Stimulated activated memory B cell treated with anti-CD40 and anti-IgM and Interleukin-4, amounts not matched to agents 10 μg/mL and 1 μg/mL and 100 μg/mL, for 72 hours (primary cell): ENCODE measurements at regions not wholly inside any gene's neighbourhood (a gene's known extent, or its start where the extent isn't known, plus 50 kb on each side); places are given as distances from the start of the nearest gene placed in this dataset.

Source experiments
- ATAC-seq: fragments of 150-1000 bp; cut with Tn5 transposase; 2 replicates; pipeline ENCODE4 v1.10.0; 2021
- H3K27ac Mint-ChIP-seq: one replicate; pipeline ENCODE4 v1.8.0; 2022; ENCODE audit warnings: mild to moderate bottlenecking, mixed read lengths
- H3K27me3 Mint-ChIP-seq: one replicate; pipeline ENCODE4 v1.8.0; 2022; ENCODE audit warnings: mixed read lengths
- H3K36me3 Mint-ChIP-seq: one replicate; pipeline ENCODE4 v1.8.0; 2022; ENCODE audit warnings: mixed read lengths
- H3K4me1 Mint-ChIP-seq: one replicate; pipeline ENCODE4 v1.8.0; 2022; ENCODE audit warnings: mixed read lengths
- H3K4me3 Mint-ChIP-seq: one replicate; pipeline ENCODE4 v1.8.0; 2022; ENCODE audit warnings: mild to moderate bottlenecking, moderate library complexity, mixed read lengths
- H3K9me3 Mint-ChIP-seq: one replicate; pipeline ENCODE4 v1.8.0; 2022; ENCODE audit warnings: mixed read lengths

DNA sequence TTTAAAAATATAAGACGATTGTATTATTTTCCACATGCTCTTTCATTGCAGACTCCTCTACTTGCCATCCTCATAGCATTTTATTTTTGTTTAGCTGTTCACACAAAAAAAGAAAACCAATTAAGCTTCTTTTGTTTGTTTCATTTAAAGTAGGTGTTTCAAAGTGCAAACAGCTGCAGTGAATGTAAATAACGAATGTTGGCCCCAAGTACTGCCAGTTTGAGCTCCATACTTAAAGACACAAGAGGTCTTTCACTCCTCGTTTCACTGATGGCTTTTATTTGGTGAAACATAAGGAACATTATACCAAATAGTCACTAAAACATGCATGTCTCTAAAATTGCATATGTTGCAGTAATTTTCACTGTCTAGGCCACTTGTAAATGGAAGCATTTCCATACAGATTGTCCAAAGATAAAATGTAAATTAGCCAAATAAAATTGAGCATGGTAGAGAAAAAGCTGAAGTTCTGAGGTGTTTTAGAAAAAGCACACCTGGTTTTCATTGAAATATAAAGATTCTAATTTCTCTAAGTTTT lies 253.4 kb downstream of the TMX3 start:
- no peaks in the 10 kb centered on the region for H3K4me1 Mint-ChIP-seq
- no peaks in the 10 kb centered on the region for H3K27me3 Mint-ChIP-seq
- no peak for ATAC-seq
- no peak overlapping the region for H3K4me3 Mint-ChIP-seq
- no peak overlapping the region for H3K27ac Mint-ChIP-seq
- no peaks in the 10 kb centered on the region for H3K9me3 Mint-ChIP-seq
- no peaks in the 10 kb centered on the region for H3K36me3 Mint-ChIP-seq

DNA sequence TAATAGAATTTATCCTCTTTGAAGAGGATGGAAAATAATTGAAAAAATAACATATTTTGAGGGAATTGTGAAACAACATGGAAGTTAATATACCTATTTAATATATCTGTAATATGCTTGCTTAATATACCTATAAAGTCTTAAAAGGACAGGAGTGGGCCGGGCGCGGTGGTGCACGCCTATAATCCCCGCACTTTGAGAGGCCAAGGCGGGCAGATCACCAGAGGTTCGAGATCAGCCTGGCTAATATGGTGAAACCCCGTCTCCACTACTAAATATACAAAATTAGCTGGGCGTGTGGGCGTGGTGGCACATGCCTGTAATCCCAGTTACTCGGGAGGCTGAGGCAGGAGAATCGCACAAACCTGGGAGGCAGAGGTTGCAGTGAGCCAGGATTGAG lies 254.9 kb downstream of the TMX3 start:
- Mint-ChIP-seq H3K4me3 (no peak overlapping the region), H3K36me3 (no peaks in the 10 kb centered on the region), H3K27me3 (no peaks in the 10 kb centered on the region), H3K4me1 (no peaks in the 10 kb centered on the region), H3K9me3 (no peaks in the 10 kb centered on the region), H3K27ac (no peak overlapping the region)
- ATAC-seq, result no peak

DNA sequence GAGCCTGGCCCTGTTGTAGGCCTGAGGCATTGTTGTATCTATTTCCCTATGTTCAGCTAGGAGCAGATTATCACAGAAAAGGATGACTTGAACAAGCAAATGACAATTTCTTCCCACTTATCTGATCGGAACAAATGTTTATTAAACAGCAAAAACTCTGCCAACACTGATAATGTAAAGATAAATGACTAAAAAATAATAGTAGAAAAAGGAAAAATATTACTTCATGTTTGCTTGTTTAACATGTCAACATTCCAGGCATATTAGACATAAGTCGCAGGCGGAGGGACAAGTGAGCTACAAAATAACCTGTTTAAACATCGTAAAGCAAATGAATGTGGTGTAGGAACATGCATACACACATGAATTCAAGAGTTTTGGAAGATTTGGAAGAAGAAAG lies 257.9 kb downstream of the TMX3 start:
- Mint-ChIP-seq H3K9me3 (no peaks in the 10 kb centered on the region), H3K36me3 (no peaks in the 10 kb centered on the region), H3K4me1 (no peaks in the 10 kb centered on the region), H3K4me3 (no peak overlapping the region), H3K27me3 (no peaks in the 10 kb centered on the region), H3K27ac (no peak overlapping the region)
- no peak for ATAC-seq

DNA sequence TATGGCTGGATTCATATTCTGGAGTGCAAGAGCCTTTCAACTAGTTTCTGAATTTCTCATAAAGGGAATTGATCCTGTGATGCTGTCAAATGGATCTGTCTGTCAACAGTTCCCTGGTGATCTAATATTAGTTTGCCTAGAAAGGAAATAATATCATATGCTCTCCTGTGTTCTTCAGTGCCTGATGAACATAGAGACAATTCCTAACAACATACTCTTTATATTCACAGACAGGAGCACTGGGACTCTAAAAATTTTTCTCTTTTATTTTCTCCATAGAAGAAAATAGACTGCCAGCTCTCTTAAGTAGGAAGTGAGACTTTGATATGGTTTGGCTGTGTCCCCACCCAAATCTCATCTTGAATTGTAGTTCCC lies 259.7 kb downstream of the TMX3 start:
- H3K4me1 Mint-ChIP-seq, result no peaks in the 10 kb centered on the region
- H3K36me3 Mint-ChIP-seq, result no peaks in the 10 kb centered on the region
- ATAC-seq, result no peak
- no peaks in the 10 kb centered on the region for H3K27me3 Mint-ChIP-seq
- H3K27ac Mint-ChIP-seq, result no peak overlapping the region
- H3K4me3 Mint-ChIP-seq, result no peak overlapping the region
- H3K9me3 Mint-ChIP-seq, result no peaks in the 10 kb centered on the region

DNA sequence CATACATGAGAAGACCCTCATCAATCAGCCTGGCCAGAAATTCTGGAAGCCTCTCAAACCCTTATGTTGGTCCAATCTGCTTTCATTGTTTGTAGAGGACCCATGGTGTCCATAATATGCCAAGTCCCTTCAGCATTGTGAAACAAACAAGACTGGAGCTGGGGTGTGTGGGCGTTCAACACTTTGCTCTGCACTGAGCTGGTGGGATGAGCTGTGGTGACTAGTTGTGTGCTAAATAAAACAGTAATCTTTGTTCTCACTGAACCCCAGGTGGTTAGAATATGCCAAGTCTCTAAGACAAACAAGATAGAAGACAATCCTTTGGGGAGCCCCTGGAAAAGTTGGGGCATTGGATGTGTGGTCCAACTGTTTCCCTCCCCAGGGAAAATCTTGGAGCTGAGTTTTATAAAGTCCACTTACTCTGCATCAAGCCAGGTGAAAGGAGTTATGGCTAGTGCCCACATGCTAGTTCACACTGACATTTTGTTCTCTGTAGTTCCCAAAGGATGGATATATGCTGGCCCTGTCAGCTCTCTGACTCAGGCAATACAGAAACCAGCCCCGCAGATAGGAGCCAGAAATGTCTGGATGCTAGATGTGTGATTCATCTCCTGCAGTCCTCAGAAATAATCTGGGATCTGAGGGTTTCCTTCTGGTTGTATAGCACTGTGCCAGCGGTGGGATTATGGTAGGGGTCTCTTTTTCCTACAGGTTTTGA lies 260.2 kb downstream of the TMX3 start:
- no peak overlapping the region for H3K4me3 Mint-ChIP-seq
- no peak for ATAC-seq
- no peaks in the 10 kb centered on the region for H3K4me1 Mint-ChIP-seq
- no peaks in the 10 kb centered on the region for H3K9me3 Mint-ChIP-seq
- no peaks in the 10 kb centered on the region for H3K27me3 Mint-ChIP-seq
- H3K36me3 Mint-ChIP-seq, result no peaks in the 10 kb centered on the region
- H3K27ac Mint-ChIP-seq, result no peak overlapping the region

DNA sequence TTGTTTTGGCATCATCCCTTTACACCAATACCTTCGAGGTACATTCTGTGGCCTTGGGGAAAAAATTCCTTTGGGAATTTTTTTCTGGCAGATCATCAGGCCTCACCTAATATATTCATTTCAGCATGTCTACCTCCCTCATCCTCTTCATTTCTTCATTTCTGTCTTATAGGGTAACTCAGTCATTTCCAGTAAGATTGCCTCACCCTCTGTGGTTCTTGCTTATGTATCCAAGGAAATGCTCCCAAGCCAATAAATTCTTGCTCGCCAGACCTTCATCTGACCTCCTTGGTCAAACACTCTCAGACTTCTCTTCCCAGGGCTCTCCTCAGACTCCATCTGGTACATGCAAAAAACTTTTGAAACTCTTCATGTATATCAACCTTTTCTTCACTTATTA lies 265.6 kb downstream of the TMX3 start:
- no peaks in the 10 kb centered on the region for H3K27me3 Mint-ChIP-seq
- H3K36me3 Mint-ChIP-seq, result no peaks in the 10 kb centered on the region
- no peak for ATAC-seq
- no peak overlapping the region for H3K27ac Mint-ChIP-seq
- no peaks in the 10 kb centered on the region for H3K4me1 Mint-ChIP-seq
- H3K9me3 Mint-ChIP-seq, result peaks cover 7% of the 10 kb centered on the region
- H3K4me3 Mint-ChIP-seq, result no peak overlapping the region

DNA sequence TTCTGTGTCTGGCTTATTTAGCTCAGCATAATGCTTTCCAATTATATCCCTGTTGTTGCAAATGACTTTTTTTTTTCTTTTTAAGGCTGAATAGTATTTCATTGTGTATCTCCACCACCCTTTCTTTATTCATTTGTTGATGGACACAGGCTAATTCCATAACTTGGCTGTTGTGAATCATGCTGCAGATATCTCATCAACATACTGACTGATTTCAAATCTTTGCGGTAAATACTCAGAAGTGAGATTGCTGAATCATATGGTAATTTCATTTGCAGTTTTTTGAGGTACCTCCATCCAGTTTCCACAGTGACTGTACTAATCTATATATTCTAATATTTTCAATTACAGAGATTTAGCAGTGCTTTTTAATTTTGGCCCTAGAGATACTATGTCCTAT lies 266.2 kb downstream of the TMX3 start:
- no peak overlapping the region for H3K27ac Mint-ChIP-seq
- no peaks in the 10 kb centered on the region for H3K36me3 Mint-ChIP-seq
- peaks cover 7% of the 10 kb centered on the region for H3K9me3 Mint-ChIP-seq
- ATAC-seq, result no peak
- H3K4me3 Mint-ChIP-seq, result no peak overlapping the region
- no peaks in the 10 kb centered on the region for H3K4me1 Mint-ChIP-seq
- H3K27me3 Mint-ChIP-seq, result no peaks in the 10 kb centered on the region

DNA sequence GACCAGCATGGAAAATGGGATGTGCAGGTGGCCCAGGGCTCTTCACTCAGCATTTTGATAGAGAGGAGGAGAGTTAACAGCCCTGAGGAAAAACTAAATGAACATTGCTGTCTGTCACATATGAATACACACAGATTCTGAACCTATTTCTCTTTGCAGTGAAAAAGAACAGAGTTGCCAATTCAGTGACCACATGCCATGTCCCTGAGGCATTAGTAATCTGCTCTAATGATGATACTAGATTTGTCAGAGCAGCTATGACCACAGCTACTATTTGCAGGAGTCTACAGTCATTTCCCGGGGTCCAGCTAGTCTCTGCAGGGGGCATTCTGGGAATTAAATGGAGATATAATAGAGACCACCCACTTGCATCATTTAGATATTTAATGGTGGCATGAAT lies 267.6 kb downstream of the TMX3 start:
- ATAC-seq, result no peak
- Mint-ChIP-seq H3K27me3 (no peaks in the 10 kb centered on the region), H3K4me1 (no peaks in the 10 kb centered on the region), H3K4me3 (no peak overlapping the region), H3K9me3 (peaks cover 7% of the 10 kb centered on the region), H3K27ac (no peak overlapping the region), H3K36me3 (no peaks in the 10 kb centered on the region)

DNA sequence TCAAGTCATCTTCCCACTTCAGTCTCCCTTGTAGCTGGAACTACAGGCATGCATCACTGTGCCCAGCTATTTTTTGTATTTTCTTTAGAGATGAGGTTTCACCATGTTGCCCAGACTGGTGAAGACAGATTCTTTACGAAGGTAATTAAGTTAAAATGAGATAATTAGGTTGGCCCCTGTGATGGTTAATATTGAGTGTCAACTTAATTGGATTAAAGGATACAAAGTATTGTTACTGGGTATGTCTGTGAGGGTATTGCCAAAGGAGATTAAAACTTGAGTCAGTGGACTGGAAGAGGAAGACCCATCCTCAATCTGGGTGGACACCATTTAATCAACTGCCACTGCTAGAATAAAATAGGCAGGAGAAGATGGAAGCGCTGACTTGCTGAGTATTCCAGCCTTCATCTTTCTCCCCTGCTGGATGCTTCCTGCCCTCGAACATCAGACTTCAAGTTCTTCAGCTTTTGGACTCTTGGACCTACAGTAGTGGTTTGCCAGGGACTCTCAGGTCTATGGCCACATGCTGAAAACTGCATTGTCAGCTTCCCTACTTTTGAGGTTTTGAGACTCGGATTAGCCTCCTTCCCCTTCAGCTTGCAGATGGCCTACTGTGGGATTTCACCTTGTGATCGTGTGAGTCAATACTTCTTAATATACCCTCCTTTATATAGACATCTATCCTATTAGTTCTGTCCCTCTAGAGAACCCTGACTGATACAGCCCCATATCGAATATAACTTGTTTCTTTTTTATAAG lies 269.1 kb downstream of the TMX3 start:
- no peak for ATAC-seq

DNA sequence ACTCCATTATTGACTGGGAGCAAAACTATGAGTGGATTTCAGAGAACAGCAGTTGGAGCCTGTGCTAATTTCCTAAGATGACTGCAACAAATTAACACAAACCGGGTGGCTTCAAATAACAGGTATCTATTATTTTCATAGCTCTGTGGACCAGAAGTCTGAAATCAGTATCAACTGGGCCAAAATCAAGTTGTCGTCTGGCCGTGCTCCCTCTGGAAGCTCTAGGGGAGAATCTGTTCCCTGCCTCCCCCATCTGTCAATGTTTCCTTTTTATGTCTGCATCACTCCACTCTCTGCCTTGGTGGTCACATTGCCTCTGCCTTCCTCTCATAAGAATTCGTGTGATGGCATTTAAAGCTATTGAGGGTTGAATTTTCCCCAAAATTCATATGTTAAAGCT lies 269.8 kb downstream of the TMX3 start:
- Mint-ChIP-seq H3K27ac (no peak overlapping the region), H3K36me3 (no peaks in the 10 kb centered on the region), H3K4me3 (no peak overlapping the region), H3K27me3 (no peaks in the 10 kb centered on the region), H3K4me1 (no peaks in the 10 kb centered on the region), H3K9me3 (peaks cover 7% of the 10 kb centered on the region)
- ATAC-seq, result no peak

More for the DNA sequence above, 269.1 kb downstream of the TMX3 start:
- Mint-ChIP-seq H3K9me3 (peaks cover 7% of the 10 kb centered on the region), H3K27me3 (no peaks in the 10 kb centered on the region), H3K36me3 (no peaks in the 10 kb centered on the region), H3K4me1 (no peaks in the 10 kb centered on the region), H3K27ac (no peak overlapping the region), H3K4me3 (no peak overlapping the region)

DNA sequence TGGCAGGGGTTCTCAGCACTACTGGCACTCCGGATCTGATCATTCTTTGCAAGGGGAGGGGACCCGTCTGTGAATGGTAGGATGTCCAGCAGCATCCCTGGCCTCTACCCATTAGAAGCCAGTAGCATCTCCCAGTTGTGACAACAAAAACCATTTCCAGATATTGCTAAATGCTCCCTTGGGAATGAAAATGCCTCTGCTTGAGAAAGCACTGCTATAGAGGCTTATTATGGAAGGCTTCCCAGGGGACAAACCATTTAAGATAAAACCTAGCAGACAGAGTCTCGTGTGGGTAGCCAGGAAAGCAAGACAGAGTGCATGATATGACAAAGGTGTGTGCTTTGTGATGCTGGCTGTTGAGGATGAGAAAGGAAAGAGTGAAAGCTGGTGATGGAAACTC lies 273.7 kb downstream of the TMX3 start:
- Mint-ChIP-seq H3K27ac (no peak overlapping the region), H3K27me3 (no peaks in the 10 kb centered on the region), H3K9me3 (peaks cover 11% of the 10 kb centered on the region), H3K36me3 (no peaks in the 10 kb centered on the region), H3K4me3 (no peak overlapping the region), H3K4me1 (no peaks in the 10 kb centered on the region)
- no peak for ATAC-seq

DNA sequence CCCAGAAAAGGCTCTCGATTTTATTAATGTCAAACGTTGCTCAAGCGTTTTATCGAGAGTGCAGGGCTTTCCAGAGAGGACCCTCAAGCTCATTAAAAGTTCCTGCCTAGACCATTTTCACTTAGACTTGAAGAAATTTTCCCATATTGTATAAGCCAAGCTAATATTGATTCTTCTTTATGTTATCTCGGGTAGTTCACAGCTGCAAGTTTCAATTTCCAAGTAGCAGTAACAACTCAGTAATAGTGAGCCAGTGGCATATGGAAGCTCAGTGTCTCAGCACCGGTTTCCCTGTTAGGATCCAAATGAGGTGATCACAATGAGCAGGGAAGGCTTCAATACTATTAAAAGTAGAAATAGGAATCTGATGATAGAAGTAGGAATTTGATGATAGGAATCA lies 274.5 kb downstream of the TMX3 start:
- no peak for ATAC-seq
- H3K4me3 Mint-ChIP-seq, result no peak overlapping the region
- no peaks in the 10 kb centered on the region for H3K27me3 Mint-ChIP-seq
- H3K36me3 Mint-ChIP-seq, result no peaks in the 10 kb centered on the region
- H3K9me3 Mint-ChIP-seq, result peaks cover 11% of the 10 kb centered on the region
- no peaks in the 10 kb centered on the region for H3K4me1 Mint-ChIP-seq
- H3K27ac Mint-ChIP-seq, result no peak overlapping the region

DNA sequence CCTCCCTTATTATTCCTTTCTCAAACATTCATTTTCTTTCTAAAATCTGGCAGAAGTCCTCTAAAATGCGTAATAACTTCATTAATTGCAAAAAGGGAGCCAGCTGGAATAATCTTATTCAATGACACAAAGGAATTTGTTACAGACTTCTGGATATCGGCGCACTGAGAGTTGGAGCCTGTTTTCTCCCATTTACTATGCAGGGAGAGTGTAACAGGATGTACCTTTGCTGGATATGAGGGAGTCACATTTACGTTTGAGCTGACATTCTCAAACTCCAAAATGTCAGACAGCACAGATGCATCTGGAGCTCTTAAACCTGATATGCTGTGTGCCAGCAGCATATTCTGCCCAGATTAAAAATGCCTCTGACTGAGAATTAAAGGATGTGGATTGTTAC lies 275.3 kb downstream of the TMX3 start:
- no peaks in the 10 kb centered on the region for H3K4me1 Mint-ChIP-seq
- no peaks in the 10 kb centered on the region for H3K27me3 Mint-ChIP-seq
- H3K36me3 Mint-ChIP-seq, result no peaks in the 10 kb centered on the region
- H3K27ac Mint-ChIP-seq, result no peak overlapping the region
- peaks cover 11% of the 10 kb centered on the region for H3K9me3 Mint-ChIP-seq
- no peak for ATAC-seq
- no peak overlapping the region for H3K4me3 Mint-ChIP-seq

DNA sequence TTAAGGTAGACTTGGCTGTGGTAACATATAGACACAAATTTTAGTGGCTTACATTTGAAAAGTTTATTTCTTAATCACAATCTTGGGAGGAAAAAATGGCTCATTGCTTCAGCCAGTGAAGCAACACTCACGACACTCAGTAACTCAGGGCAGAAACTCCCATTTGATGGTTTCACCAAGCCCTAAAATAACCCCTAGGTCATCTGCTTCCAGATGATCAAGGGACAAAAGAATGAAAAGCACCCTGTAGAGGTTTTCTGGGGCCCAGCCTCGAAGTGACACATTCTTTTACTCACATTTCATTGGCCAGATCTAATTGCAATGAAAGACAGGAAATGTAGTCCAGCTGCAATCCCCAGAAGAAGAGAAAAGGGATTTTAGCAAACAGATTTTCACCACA lies 275.9 kb downstream of the TMX3 start:
- Mint-ChIP-seq H3K27me3 (no peaks in the 10 kb centered on the region), H3K27ac (no peak overlapping the region)
- no peak for ATAC-seq

DNA sequence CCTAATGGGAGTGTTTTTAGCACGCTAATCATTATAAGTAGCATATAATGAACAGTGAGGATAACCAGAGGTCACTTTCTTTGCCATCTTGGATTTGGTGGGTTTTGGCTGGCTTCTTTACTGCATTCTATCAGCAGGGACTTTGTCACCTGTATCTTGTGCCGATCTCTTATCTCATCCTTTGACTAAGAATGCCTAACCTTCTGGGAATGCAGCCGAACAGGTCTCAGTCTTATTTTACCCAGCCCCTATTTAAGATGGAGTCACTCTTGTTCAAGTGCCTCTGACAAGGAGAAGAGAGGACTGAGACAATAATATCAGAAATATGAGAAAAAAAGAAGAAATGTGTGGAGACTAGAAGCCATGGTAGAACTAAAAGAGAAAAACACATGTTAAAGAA lies 276.4 kb downstream of the TMX3 start:
- H3K4me3 Mint-ChIP-seq, result no peak overlapping the region
- H3K27me3 Mint-ChIP-seq, result no peaks in the 10 kb centered on the region
- H3K27ac Mint-ChIP-seq, result no peak overlapping the region
- no peak for ATAC-seq
- no peaks in the 10 kb centered on the region for H3K4me1 Mint-ChIP-seq
- no peaks in the 10 kb centered on the region for H3K36me3 Mint-ChIP-seq
- H3K9me3 Mint-ChIP-seq, result peaks cover 7% of the 10 kb centered on the region

More for the DNA sequence above, 275.9 kb downstream of the TMX3 start:
- Mint-ChIP-seq H3K4me3 (no peak overlapping the region), H3K4me1 (no peaks in the 10 kb centered on the region), H3K36me3 (no peaks in the 10 kb centered on the region), H3K9me3 (peaks cover 7% of the 10 kb centered on the region)

DNA sequence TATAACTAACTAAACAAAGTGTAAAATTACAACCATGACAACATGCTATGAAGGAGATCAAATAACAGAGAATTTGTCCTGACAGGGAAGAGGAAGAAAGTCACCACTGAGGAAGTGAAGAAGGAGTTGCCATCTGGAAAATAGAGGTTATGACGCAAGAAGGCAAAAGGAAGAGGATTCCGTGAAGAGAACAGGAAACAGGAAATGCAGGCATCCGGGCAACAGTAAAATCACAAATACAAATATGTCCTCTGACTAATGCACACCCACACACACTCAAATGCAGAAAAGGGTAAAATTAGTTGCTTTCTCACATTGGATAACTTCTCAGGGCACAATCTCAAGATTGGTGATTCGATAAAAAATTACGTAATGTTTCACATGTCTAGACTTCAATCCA lies 278.4 kb downstream of the TMX3 start:
- Mint-ChIP-seq H3K4me1 (no peaks in the 10 kb centered on the region), H3K36me3 (no peaks in the 10 kb centered on the region), H3K27me3 (no peaks in the 10 kb centered on the region), H3K9me3 (peaks cover 7% of the 10 kb centered on the region), H3K4me3 (no peak overlapping the region), H3K27ac (no peak overlapping the region)
- ATAC-seq, result no peak
